OCI-M2 (cell line): ENCODE measurements at regions not wholly inside any gene's neighbourhood (a gene's known extent, or its start where the extent isn't known, plus 50 kb on each side); places are given as distances from the start of the nearest gene placed in this dataset.

Experiments used
- DNase-seq: peaks from one replicate; lab custom pipeline; 2025; ENCODE audit not compliant: unreplicated experiment; lab: John Stamatoyannopoulos, UW

DNA sequence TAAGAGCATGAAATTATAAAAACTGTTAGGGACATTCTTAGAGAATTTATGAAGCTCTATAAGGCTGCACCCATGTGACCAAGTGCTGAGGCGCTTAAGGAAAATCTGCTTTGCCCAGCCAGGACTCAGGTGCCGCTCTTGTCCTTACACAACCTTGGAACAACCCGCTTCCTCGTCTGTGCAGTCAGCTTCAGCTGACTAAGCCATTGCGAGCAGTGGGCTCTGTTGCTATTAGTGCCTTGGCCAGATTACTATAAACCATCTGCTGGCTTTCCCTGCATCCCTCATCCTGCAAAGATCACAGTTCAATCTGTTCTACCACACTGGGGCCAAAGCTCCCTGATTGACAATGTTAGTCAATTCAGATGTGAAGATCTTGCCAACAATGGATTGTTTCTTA, 89.1 kb upstream of the E2F3 start:
- DNase-seq, result no peak

DNA sequence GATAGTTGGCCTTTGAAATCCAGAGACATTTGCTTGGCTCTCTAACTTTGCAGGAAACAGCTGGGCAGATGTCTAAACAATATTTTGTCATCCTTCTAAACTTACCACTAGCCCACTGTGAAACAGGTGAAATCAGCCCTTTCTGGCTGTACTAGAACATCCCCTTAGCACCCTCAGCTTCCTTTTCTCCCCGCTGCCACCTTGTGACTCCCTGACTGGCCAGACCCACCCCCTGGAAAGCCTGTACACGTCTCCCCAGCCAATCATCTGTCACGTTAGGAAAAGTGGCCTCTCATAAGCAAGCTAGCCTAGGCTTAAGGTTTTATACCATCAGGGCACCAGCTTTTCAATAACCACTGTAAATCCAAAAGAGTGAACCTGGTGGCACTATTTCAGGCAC, 88.6 kb upstream of the E2F3 start:
- no peak for DNase-seq

DNA sequence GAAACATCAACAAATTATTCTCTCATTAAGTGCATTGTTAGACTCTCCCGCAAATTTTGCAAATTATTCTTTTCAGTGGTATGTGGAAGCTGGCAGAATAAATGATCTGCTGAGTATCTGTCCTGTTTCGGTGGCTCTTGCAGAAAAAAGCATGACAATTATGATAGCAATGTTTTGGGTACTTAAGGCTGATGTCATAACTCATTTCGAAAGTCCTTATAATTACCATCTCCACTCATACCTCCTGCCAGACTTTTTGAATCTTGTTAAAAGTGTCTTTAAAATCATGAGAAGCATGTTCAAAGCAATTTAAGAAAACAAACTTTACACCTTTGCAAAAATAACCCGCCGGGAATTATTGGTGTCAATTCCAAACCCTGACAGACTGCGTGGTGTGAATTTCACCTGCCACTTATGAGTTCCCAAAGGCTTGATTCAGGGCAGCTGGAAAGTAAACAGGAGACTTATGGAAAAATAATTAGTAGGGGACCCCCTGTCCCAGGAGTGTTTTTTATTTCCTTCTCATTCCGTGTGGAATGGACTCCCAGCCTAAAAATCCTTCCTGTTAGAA, 87.6 kb upstream of the E2F3 start:
- no peak for DNase-seq

DNA sequence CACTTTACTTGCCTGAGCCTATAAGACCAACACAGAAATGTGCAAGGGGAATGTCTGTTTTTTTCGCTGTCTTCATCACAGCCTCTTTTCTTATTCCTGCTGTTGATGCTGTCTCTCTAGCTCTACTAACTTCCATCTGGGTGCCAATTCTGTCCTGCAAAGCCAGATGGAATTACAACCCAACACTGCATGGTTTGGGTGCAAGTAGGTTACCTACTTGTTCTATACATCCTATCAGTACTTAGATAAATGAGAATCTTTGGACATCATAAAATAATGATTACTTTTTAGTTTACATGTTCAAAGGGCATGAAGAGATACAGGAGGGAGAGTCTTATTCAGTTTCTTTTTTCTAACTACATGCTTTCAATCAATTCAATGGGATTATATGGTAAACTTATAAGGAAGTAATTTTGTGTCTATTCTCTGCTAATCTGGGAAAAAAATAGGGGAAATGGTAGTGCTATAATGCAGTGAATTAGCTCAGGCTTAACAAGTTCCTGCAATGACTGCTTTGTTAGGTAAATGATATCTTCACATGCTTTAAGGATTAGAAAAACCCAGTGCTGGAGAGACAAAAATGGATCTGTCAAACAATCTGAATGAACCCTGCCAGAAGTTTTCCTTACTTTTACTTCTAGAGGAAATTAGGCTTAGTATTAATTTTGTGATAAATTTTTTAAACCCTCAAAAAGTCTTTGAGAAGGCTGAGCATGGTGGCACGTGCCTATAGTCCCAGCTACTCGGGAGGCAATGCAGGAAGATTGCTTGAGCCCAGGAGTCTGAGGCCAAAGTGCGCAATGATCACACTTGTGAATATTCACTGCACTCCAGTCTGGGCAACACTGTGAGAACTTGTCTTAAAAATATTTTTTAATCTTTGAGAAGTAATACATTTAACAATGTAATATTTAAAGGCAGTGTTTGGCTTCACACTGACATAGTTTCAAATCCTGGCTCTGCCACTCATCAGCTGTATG, 86.5 kb upstream of the E2F3 start:
- DNase-seq, result no peak

DNA sequence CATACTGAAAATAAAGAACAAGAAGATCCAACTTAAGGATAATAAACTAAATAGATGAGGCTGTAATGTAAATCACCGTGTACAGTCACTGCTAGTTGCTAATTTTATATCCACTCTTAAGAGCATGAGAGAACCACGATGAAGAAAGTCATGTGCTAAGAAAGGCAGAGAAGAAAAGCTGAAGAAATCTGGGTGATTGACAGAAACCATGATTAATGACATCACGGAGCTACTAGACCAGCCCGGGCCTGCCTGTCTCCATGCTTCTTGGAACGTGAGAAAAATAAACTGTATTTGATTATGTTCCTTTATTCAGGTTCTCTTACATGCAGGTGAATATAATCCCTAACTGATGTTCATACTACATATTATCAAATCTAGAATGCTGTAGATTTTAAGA, 84.2 kb upstream of the E2F3 start:
- DNase-seq, result no peak

DNA sequence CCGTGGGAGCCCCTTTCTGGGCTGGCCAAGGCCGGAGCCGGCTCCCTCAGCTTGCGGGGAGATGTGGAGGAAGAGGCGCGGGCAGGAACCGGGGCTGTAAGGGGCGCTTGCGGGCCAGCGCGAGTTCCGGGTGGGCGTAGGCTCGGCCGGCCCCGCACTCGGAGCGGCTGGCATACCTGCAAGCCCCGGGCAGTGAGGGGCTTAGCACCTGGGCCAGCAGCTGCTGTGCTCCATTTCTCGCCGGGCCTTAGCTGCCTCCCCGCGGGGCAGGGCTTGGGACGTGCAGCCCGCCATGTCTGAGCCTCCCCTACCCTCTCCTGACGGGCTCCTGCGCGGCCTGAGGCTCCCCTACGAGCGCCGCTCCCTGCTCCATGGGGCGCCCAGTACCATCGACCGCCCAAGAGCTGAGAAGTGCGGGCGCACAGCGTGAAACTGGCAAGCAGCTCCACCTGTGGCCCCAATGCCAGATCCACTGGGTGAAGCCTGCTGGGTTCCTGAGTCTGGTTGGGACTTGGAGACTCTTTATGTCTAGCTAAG, 82.8 kb upstream of the E2F3 start:
- no peak for DNase-seq

DNA sequence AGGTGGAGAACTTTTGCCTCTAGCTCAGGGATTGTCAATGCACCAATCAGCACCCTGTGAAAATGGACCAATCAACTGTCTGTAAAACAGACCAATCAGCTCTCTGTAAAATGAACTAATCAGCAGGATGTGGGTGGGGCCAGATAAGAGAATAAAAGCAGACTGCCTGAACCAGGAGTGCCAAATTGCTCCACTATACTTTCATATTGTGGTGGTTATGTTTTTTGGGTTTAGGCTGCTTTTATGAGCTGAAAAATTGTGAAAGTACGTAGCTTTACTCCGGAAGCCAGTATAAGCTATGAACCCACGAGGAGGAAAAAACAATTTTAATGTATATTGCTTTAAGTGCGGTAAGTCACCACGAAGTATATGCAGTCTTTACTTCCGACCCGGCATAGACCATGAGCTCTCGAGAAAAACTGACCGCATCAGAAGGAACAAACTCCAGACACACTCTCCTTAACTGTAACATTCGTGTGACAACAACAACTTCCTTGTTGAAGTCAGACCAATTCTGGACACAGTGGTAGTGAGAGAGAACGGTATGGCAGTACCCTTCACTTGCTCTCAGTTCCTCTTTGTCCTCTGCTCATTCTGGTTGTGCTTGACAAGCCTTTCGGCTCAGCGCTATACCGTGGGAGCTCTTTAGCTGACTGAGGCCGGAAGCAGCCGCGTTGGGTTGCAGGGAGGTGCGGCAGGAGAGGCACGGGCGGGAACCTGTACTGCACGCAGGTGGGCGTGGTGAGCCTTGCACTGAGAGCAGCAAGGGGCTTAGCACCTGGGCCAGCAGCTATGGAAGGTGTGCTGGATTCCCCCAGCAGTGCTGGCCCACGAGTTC, 81.9 kb upstream of the E2F3 start:
- no peak for DNase-seq

DNA sequence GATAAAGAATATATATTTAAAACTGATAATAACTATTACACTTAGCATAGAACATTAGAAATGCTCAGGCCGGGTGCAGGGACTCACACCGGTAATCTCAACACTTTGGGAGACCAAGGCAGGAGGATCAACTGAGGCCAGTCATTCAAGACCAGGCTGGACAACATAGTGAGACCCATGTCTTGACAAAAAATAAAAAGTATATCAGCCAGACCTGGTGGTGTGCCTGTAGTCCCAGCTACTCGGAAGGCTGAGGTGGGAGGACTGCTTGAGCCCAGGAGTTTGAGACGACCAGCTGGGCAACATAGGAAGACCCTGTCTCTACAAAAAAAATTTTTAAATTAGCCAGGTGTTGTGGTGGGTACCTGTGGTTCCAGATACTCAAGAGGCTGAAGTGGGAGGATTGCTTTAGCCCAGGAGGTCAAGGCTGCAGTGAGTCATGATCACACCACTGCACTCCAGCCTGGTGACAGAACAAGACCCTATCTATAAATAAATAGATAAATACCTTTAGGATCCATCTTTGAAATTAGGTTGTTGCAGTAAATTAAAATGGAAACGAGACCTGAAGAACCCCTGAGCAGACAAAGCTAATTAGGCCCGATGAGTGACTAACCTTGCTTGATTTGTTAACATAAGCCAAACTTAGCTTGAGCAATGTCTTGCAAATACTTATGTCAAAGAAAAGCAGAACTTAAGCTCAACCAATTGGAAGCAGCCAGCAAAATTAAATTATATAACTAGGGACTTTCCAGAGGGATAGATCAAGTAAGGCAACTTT, 75.8 kb upstream of the E2F3 start:
- DNase-seq, result no peak

DNA sequence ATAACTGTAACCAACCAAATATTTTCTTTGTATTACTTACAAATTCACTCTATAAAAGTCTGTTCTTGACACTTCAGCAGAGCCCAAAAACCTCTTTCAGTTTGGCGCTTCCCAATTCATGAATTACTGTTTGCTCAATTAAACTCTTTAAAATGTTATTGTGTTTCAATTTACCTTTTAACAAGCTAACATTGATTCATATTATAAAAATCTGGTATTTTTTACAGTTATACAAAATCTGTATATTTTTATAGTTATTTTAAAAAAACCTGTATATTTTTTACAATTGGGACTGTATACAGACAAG, 75.3 kb upstream of the E2F3 start:
- no peak for DNase-seq

DNA sequence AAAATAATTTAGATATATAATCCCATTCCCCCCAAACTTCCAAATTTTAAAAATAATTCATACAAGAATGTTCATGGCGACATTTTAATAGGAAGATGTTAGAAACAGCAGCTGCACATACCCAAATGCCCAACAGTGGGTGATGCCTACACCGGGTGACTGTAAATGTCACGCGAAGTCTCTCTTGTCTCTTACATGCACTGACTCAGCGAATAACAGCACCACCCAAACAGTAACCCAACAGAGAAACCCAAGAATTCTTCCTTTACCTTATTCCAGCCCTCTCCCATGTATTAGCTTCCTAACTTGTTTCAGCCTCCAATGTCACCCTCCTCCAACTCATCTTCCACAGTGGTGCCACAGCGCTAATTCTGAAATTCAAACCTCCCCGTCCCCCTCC, 74.5 kb upstream of the E2F3 start:
- no peak for DNase-seq

DNA sequence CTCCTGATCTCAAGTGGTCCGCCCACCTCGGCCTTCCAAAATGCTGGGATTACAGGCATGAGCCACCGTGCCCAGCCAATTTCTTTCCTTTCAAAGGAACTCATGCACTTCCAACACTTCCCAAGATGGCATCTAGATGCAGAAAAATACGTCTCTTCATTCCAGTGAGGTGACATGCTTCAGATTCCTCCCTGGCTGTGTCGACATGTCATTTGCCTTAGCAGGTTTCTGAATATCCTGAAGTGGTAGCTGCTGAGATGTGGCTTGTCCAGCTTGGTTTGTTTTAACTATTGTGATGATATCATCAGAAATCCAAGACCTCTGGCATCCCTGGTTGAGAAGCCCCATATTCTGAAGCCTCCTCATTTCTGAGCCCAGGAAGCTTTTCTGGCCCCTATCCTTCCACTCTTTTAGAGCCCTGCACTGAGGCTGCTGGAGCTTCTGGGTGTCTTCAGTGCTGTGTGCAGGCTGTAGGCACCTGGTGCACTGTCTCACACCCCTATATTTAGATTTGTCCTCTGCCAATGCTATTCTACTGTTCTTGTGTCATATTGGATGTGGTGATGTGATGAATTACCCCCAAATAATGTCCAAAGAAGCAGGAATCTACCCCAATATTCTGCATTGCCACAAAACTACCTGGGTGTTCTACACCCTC, 73.3 kb upstream of the E2F3 start:
- no peak for DNase-seq

DNA sequence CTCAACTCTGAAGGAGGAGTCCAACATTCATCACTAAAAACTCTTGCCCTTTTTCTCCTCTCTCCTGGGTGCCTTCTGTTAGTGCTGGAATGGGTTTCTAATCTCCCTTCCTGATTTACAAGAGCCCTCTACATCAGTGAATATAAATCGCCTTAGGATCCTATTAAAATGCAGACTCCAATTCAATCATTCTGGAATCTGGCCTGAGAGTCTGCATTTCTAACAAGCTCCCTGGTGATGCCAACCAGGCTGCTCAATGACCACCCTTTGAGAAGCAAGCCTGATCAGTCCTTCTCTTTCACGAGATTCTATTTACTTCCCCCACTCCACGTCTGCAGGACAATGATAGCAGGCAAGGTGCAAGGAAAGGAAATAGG, 72.8 kb upstream of the E2F3 start:
- DNase-seq, result no peak

DNA sequence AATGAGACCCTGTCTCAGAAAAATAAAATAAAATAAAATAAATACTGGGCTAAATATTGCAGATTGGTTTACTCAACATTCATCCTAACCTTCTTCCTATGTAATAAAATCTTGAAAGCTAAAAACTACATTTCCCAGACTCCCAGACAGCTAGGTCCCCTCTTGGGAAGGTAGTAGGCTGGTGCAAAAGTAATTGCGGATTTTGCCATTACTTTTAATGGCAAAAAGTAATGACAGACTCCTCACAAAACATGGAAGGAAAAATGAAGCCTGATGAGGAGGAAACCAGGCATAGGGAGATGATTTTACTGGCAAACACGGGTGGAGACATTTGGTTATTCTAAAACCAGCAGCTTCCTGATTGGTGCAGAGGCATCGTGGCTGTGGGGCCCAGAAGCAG, 70.6 kb upstream of the E2F3 start:
- DNase-seq, result no peak

DNA sequence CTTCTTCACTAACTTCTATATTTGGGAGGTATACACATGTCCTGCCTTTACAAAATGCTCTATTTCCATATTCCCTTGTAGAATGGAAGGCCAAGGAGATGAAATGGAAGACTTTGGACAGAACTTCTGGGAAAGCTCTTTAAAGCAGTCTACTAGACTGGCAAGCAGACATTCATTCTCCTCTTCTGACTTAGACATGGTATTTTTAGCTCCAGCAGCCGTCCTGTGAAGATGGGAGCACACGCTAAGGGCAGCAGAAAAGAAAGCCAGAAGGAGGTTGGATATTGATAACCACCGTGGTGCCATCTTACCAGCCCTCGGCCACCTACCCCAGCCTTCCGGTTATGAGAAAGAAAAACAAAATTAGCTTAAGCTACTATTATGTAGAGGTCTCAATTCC, 70.1 kb upstream of the E2F3 start:
- no peak for DNase-seq

DNA sequence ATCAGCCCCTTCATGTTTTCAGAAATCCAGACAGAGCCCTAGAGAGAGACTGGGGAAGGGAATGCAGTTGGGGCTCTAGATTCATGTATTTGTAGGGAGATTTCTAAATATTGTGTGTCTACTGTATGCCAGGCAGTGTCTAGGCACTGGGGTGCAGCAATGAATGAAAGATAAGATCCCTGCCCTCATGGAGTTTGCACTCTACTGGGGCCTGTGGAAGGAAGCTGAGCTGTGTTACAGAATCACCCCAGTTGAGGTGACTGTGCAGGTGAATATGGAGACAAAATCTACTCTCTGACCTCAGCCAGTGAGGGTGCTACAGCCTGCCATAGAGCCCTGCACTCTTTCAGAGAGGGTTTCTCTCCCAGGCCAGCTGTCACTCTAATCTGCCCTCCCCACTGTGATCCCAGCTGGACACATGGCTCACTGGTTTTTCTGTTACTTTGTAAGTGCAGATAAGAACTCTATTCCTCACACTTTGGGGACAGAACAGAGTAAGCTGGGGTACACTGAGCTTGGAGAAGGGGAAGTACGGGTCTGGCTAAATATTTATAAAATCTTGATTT, 69.2 kb upstream of the E2F3 start:
- no peak for DNase-seq

DNA sequence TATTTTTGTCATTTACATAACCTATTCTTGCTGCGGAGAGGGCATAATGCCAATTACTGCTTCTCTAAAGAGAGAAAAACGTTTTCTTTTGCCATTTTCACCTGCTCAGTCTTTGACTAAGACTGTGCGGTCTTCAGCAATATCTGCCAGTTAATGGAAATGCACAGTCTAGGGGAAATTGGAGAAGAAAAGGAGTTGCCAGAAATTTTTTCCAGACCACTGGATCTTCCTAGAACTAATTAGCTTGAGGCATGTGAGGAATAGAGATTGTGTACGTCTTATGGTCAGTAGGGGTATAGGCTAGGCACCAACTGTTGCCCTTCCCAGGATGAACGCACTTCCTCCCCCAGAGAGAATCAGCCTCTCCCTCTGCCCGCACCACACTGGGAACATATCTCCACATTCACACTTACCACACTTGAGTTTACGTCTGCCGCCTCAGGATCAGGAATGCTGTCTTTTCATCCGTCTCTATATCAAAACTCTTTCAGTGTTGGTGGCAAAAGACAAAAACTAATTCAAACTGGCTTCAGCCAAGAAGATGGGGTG, 67.9 kb upstream of the E2F3 start:
- DNase-seq, result no peak

DNA sequence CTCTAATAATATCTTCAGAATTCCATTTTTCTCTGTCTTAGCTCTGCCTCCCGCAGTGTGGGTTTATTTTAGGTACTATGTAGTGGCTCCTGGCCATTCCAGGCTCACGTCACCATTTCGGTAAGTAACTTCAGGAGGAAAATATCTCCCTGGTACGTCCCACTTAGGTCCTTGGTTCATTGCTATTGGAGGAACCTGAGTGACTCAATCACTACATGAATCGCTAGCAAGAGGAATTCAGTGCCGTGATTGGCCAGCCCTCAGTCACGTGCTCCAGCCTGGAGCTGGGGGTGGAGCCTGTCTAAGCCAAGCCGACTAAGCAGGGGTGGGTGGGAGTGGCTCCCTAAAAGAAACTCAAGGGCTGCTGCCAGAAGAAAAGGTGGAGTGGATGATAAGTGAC, 67.3 kb upstream of the E2F3 start:
- no peak for DNase-seq

DNA sequence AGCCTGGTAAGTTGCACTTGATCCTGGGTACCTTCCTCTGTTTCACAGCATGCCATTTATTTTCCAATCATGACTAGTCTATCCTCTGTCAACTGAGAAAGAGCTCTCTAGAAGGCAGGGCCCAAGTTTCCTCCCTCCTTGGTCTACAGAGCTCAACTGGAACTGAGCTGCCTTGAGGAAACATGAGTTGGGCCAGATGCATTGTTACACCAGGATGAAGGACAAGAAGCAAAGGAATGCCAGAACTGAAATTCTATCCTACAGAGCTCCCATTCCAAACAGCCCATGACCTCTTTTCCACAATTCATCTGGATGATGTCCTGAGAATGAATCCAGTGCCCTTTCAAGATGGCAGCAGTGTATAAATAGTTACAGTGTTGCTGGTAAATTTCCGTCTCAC, 66.7 kb upstream of the E2F3 start:
- DNase-seq, result no peak

DNA sequence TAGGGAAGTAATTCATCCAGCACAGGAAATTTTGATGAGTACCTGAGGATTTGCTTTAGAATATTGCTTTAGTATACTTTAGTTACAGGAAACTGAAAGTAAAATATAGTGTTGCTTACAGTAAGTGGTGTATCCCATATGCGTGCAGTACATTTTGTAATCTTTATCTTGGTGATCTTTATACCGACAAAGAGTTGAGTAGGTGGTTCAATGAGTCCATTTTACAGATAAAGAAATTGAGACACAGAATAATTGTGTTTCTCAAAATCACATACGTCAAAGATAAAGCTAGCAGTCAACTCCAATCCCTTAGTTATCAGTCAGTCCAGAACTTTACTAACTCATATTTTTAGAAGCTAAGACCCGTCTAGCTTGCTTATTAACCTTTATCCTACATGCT, 65.8 kb upstream of the E2F3 start:
- no peak for DNase-seq

DNA sequence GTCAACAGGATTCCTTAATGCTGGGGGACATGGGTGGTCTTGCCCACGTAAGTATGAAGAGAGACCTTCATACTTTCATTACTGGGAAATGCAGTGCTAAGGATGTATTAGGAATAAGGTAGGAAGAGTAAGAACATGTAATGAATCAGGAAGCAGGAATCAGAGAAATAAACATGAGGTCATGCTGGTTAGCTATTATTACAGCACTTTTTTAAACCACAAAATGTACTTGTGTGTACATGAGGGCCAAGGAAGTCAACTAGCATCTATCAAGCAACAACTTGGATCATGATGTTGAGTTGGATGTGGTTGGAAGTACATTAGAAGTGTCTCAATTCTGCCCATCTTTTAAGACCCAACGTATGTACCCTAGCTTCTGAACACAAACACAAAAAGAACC, 63.5 kb upstream of the E2F3 start:
- no peak for DNase-seq
